RWPE1 (cell line): ENCODE measurements at regions not wholly inside any gene's neighbourhood (a gene's known extent, or its start where the extent isn't known, plus 50 kb on each side); places are given as distances from the start of the nearest gene placed in this dataset.

Experiments
- CTCF ChIA-PET: fragments of 350-600 bp; sonication (Branson Sonifier 250); formaldehyde crosslinking; extraction: SDS; loops from one replicate; lab custom pipeline; 2021; lab: Yijun Ruan, JAX
- POLR2A ChIA-PET: fragments of 400-600 bp; formaldehyde crosslinking; extraction: SDS; loops from one replicate; lab custom pipeline; 2020; ENCODE audit warnings: antibody characterized with exemption; ENCODE audit not compliant: low non-redundant PET; lab: Yijun Ruan, JAX
- DNase-seq: peaks from one replicate; pipeline ENCODE4 v3.0.0; 2012; ENCODE audit warnings: low spot score
- H3K27ac ChIP-seq: fragments of 450-650 bp; 2 replicates; pipeline ENCODE4 v1.5.1; 2017
- CTCF ChIP-seq: fragments of 450-650 bp; conservative IDR thresholded peaks from 2 replicates; pipeline ENCODE4 v1.5.1; 2017; ENCODE audit warnings: low read depth, mild to moderate bottlenecking

- CTCF ChIA-PET: interaction anchor here (0.7 kb wide), 1 partner anchor 422 kb away, joined by 3 read pairs; no protein-coding TSS in a partner anchor
- DNase-seq: no peak
- no peak for TF ChIP-seq CTCF
- no peak overlapping the region for H3K27ac ChIP-seq
- POLR2A ChIA-PET: no interaction called here
Measured at GRCh38 chr2:126385441-126385840, 270.5 kb upstream of the GYPC start.

DNA sequence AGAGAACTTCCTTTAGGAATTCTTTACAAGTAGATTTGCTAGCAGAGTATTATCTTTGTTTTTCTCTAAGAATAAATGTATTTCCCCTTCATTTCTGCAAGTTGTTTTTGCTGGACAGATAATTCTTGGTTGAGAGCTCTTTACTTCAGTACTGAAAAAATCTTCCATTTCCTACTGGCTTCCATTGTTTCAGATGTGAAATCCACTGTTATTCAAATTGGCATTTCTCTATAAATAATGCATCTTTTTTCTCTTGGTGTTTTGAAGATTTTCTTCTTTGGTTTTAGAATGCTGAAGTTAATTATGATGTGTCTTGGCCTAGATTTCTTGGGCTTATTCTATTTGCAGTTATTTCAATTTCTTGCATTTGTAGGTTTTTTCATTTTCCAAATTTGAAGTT lies 270.0 kb upstream of the GYPC start:
- ChIA-PET CTCF (interaction anchor here (0.7 kb wide), 1 partner anchor 586 kb away, joined by 5 read pairs; no protein-coding TSS in a partner anchor), POLR2A (no interaction called here)
- no peak overlapping the region for H3K27ac ChIP-seq
- TF ChIP-seq CTCF: no peak
- no peak for DNase-seq

DNA sequence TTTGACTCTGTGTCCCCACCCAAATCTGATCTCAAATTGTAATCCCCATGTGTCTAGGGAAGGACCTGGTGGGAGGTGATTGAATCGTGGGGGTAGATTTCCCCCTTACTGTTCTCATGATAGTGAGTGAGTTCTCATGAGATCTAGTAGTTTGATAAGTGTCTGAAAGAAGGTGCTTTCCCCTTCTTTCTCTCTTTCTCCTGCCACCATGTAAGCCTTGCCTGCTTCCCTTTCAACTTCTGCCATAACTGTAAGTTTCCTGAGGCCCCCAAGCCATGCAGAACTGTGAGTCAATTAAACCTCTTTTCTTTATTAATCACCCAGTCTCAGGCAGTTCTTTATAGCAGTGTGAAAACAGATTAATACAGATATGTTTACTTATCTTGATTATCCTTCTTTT lies 266.5 kb upstream of the GYPC start:
- ChIA-PET CTCF (no interaction called here), POLR2A (no interaction called here)
- no peak overlapping the region for H3K27ac ChIP-seq
- TF ChIP-seq CTCF: no peak
- no peak for DNase-seq

- ChIA-PET CTCF (no interaction called here), POLR2A (no interaction called here)
- no peak overlapping the region for H3K27ac ChIP-seq
- DNase-seq: no peak
- no peak for TF ChIP-seq CTCF
Measured at GRCh38 chr2:126392889-126393288, 263.1 kb upstream of the GYPC start.

GRCh38 chr2:126399001-126399400 lies 257.0 kb upstream of the GYPC start:
- CTCF ChIA-PET: no interaction called here
- TF ChIP-seq CTCF: no peak
- DNase-seq: no peak
- no peak overlapping the region for H3K27ac ChIP-seq
- POLR2A ChIA-PET: no interaction called here

DNA sequence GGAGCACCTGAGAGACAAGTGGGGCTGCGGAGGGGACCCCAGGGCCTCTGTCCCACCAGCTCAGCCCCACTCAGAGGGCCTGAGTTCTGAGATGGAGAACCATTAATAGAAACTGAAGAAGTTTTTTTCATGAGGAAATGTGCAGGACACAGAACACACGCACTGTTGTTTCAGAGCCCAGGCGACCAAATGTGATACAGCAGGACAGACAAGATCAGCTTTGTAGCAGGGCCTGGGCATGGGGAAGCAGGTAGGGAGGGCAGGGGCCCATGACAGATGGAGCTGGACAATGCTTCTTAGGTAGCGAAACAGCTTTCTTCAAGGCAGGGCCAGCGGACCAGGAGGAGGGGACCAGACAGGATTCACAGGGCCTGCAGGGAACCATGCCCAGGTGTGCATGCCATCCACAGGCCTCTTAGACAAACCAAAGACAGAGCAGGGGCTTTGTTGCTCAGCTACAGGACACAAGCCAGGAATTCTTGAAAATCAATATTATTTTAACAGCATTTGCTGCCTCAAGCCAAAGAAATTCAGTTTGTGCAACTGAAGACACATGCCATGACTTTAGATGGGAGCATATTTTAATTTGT lies 252.8 kb upstream of the GYPC start:
- DNase-seq: no peak
- no peak overlapping the region for H3K27ac ChIP-seq
- ChIA-PET CTCF (no interaction called here), POLR2A (no interaction called here)
- TF ChIP-seq CTCF: no peak
